ENCODE measurements at regions not wholly inside any gene's neighbourhood (a gene's known extent, or its start where the extent isn't known, plus 50 kb on each side); places are given as distances from the start of the nearest gene placed in this dataset.

DNA sequence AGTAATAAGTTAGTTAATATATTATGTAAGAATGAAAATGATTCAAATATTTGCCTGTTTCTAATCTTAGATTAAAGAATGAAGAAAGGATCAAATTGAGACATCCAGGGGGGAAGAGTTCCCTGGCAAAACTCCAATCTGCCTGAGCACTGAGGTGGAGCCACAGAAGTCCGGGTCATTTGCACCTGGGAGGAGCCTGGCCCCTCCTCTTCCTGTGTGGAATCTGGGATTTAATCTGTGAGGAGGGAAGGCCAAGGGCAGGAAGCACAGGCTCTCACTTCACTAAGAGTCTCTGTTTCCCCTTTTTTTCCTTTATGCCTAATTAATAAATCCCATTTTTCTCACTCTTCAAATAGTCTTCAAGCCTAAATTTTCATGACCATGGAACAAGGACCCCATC lies 599.5 kb downstream of the FLRT2 start:
- TF ChIP-seq, protein P1, sequence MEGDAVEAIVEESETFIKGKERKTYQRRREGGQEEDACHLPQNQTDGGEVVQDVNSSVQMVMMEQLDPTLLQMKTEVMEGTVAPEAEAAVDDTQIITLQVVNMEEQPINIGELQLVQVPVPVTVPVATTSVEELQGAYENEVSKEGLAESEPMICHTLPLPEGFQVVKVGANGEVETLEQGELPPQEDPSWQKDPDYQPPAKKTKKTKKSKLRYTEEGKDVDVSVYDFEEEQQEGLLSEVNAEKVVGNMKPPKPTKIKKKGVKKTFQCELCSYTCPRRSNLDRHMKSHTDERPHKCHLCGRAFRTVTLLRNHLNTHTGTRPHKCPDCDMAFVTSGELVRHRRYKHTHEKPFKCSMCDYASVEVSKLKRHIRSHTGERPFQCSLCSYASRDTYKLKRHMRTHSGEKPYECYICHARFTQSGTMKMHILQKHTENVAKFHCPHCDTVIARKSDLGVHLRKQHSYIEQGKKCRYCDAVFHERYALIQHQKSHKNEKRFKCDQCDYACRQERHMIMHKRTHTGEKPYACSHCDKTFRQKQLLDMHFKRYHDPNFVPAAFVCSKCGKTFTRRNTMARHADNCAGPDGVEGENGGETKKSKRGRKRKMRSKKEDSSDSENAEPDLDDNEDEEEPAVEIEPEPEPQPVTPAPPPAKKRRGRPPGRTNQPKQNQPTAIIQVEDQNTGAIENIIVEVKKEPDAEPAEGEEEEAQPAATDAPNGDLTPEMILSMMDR (conservative IDR thresholded peaks at IDR 0.05; ENCODE audit: low read depth in 2 of 2), result no peak
- TF ChIP-seq, protein P2, sequence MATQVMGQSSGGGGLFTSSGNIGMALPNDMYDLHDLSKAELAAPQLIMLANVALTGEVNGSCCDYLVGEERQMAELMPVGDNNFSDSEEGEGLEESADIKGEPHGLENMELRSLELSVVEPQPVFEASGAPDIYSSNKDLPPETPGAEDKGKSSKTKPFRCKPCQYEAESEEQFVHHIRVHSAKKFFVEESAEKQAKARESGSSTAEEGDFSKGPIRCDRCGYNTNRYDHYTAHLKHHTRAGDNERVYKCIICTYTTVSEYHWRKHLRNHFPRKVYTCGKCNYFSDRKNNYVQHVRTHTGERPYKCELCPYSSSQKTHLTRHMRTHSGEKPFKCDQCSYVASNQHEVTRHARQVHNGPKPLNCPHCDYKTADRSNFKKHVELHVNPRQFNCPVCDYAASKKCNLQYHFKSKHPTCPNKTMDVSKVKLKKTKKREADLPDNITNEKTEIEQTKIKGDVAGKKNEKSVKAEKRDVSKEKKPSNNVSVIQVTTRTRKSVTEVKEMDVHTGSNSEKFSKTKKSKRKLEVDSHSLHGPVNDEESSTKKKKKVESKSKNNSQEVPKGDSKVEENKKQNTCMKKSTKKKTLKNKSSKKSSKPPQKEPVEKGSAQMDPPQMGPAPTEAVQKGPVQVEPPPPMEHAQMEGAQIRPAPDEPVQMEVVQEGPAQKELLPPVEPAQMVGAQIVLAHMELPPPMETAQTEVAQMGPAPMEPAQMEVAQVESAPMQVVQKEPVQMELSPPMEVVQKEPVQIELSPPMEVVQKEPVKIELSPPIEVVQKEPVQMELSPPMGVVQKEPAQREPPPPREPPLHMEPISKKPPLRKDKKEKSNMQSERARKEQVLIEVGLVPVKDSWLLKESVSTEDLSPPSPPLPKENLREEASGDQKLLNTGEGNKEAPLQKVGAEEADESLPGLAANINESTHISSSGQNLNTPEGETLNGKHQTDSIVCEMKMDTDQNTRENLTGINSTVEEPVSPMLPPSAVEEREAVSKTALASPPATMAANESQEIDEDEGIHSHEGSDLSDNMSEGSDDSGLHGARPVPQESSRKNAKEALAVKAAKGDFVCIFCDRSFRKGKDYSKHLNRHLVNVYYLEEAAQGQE (IDR thresholded peaks at IDR 0.05; ENCODE audit: unreplicated experiment), result no peak
- TF ChIP-seq EZH2 (IDR thresholded peaks at IDR 0.05; ENCODE audit: low read depth, unreplicated experiment) (no peak), CREB1 (CRISPR knock-in tag; IDR thresholded peaks at IDR 0.05; ENCODE audit: low read depth) (no peak), ZNF114 (CRISPR knock-in tag; IDR thresholded peaks at IDR 0.05) (no peak), ZNF331 (CRISPR knock-in tag; IDR thresholded peaks at IDR 0.05; ENCODE audit: low read depth) (no peak), JUNB (IDR thresholded peaks at IDR 0.05; ENCODE audit: unreplicated experiment) (no peak)

All from GM23338 (cell line).